ENCODE measurements at regions not wholly inside any gene's neighbourhood (a gene's known extent, or its start where the extent isn't known, plus 50 kb on each side); places are given as distances from the start of the nearest gene placed in this dataset.

DNA sequence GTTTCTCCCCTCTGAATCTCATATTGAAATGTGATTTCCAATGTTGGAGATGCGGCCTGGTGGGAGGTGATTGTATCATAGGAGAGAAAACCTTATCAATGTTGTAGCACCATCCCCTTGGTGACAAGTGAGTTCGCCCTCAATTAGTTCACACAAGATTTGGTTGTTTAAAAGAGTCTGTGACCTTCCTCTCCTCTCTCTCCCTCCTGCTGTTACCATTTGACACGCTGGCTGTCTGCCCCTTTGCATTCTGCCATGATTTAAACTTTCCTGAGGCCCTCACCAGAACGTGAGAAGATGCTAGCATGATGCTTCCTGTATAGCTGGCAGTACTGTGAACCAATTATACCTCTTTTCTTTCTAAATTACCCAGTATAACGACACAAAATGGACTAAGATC, 730.9 kb upstream of the PRMT6 start:
- Histone ChIP-seq H3K9me3 (ENCODE audit: control insufficient read depth, insufficient read depth, low read depth, low read length) (no peaks in the 10 kb centered on the region), H3K27me3 (ENCODE audit: control insufficient read depth, insufficient read depth, low read length) (no peaks in the 10 kb centered on the region), H3K27ac (ENCODE audit: low read length) (no peak overlapping the region), H3K4me1 (ENCODE audit: control insufficient read depth, insufficient read depth, low read length) (no peaks in the 10 kb centered on the region), H3K36me3 (ENCODE audit: control insufficient read depth, insufficient read depth, low read length) (no peaks in the 10 kb centered on the region), H3K4me3 (ENCODE audit: low read depth in 2 of 2, low read length in 2 of 2) (no peak overlapping the region)
- POLR2A ChIA-PET = no interaction called here
- no peak for TF ChIP-seq POLR2AphosphoS5 (IDR thresholded peaks at IDR 0.05; ENCODE audit: low read depth, low read length)
- TF ChIP-seq, protein P1, sequence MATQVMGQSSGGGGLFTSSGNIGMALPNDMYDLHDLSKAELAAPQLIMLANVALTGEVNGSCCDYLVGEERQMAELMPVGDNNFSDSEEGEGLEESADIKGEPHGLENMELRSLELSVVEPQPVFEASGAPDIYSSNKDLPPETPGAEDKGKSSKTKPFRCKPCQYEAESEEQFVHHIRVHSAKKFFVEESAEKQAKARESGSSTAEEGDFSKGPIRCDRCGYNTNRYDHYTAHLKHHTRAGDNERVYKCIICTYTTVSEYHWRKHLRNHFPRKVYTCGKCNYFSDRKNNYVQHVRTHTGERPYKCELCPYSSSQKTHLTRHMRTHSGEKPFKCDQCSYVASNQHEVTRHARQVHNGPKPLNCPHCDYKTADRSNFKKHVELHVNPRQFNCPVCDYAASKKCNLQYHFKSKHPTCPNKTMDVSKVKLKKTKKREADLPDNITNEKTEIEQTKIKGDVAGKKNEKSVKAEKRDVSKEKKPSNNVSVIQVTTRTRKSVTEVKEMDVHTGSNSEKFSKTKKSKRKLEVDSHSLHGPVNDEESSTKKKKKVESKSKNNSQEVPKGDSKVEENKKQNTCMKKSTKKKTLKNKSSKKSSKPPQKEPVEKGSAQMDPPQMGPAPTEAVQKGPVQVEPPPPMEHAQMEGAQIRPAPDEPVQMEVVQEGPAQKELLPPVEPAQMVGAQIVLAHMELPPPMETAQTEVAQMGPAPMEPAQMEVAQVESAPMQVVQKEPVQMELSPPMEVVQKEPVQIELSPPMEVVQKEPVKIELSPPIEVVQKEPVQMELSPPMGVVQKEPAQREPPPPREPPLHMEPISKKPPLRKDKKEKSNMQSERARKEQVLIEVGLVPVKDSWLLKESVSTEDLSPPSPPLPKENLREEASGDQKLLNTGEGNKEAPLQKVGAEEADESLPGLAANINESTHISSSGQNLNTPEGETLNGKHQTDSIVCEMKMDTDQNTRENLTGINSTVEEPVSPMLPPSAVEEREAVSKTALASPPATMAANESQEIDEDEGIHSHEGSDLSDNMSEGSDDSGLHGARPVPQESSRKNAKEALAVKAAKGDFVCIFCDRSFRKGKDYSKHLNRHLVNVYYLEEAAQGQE (IDR thresholded peaks at IDR 0.05; ENCODE audit: insufficient read depth in 1 of 2, low read depth in 2 of 2, low read length in 1 of 2) = no peak
- TF ChIP-seq SIN3A (IDR thresholded peaks at IDR 0.05; ENCODE audit: borderline replicate concordance, insufficient read depth, low read depth, low read length) = no peak
- TF ChIP-seq, protein P2, sequence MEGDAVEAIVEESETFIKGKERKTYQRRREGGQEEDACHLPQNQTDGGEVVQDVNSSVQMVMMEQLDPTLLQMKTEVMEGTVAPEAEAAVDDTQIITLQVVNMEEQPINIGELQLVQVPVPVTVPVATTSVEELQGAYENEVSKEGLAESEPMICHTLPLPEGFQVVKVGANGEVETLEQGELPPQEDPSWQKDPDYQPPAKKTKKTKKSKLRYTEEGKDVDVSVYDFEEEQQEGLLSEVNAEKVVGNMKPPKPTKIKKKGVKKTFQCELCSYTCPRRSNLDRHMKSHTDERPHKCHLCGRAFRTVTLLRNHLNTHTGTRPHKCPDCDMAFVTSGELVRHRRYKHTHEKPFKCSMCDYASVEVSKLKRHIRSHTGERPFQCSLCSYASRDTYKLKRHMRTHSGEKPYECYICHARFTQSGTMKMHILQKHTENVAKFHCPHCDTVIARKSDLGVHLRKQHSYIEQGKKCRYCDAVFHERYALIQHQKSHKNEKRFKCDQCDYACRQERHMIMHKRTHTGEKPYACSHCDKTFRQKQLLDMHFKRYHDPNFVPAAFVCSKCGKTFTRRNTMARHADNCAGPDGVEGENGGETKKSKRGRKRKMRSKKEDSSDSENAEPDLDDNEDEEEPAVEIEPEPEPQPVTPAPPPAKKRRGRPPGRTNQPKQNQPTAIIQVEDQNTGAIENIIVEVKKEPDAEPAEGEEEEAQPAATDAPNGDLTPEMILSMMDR (IDR thresholded peaks at IDR 0.05) = no peak
- no peak for TF ChIP-seq TCF7L2 (IDR thresholded peaks at IDR 0.05; ENCODE audit: low read depth, low read length)
- CTCF ChIA-PET = no interaction called here
- DNase-seq (ENCODE audit: low read depth, low spot score) (no peak), ATAC-seq (no peak)
- in situ Hi-C loops (cut with HindIII; ENCODE audit: low pct_unique_long_range_greater_than_20kb, low sequenced_read_pairs) (no loop called here), intact Hi-C loops (cut with micrococcal nuclease; ENCODE audit: unreplicated experiment) (no loop called here)
- no TSS peak for BruUV-seq (replicated peaks)

DNA sequence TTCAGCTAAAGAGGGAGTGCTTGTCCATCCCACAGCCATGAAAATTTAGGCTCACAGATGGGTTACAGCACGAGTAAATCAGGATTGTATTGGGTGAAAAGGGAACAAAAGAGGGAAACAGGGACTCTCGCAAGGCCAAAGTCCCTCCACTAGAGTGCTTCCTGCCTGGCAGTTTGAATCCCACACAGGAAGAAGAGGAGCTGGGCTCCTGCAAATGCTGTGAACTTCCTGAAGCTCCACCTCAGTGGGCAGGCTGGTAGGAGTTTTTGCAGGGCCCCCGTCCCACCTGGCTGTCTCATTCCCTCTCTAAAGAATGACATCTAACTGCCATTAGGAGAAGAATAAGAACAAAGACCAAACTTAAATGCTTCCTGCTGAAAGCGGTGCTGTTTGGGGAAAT, 712.0 kb upstream of the PRMT6 start:
- no peaks in the 10 kb centered on the region for H3K36me3 ChIP-seq (ENCODE audit: control insufficient read depth, insufficient read depth, low read length)
- H3K27me3 ChIP-seq (ENCODE audit: control insufficient read depth, insufficient read depth, low read length) = no peaks in the 10 kb centered on the region
- TF ChIP-seq, protein P2 (IDR thresholded peaks at IDR 0.05) = no peak
- TF ChIP-seq, protein P1 (IDR thresholded peaks at IDR 0.05; ENCODE audit: insufficient read depth in 1 of 2, low read depth in 2 of 2, low read length in 1 of 2) = no peak
- TF ChIP-seq SIN3A (IDR thresholded peaks at IDR 0.05; ENCODE audit: borderline replicate concordance, insufficient read depth, low read depth, low read length) (no peak), POLR2AphosphoS5 (IDR thresholded peaks at IDR 0.05; ENCODE audit: low read depth, low read length) (no peak), TCF7L2 (IDR thresholded peaks at IDR 0.05; ENCODE audit: low read depth, low read length) (no peak)
- no peak overlapping the region for H3K4me3 ChIP-seq (ENCODE audit: low read depth in 2 of 2, low read length in 2 of 2)
- ATAC-seq (no peak), DNase-seq (ENCODE audit: low read depth, low spot score) (no peak)
- ChIA-PET POLR2A (no interaction called here), CTCF (no interaction called here)
- in situ Hi-C loops (cut with HindIII; ENCODE audit: low pct_unique_long_range_greater_than_20kb, low sequenced_read_pairs) (no loop called here), intact Hi-C loops (cut with micrococcal nuclease; ENCODE audit: unreplicated experiment) (no loop called here)
- no TSS peak for BruUV-seq (replicated peaks)
- no peak overlapping the region for H3K27ac ChIP-seq (ENCODE audit: low read length)
- no peaks in the 10 kb centered on the region for H3K4me1 ChIP-seq (ENCODE audit: control insufficient read depth, insufficient read depth, low read length)
- no peaks in the 10 kb centered on the region for H3K9me3 ChIP-seq (ENCODE audit: control insufficient read depth, insufficient read depth, low read depth, low read length)

Data from Panc1 (cell line).